SK-N-MC (cell line): ENCODE measurements at regions not wholly inside any gene's neighbourhood (a gene's known extent, or its start where the extent isn't known, plus 50 kb on each side); places are given as distances from the start of the nearest gene placed in this dataset.
"Not testable (repeated sequence)": the region's sequence is repeated elsewhere in the genome, so short reads cannot be mapped to it uniquely, and the experiment has no call there.

Experiments
- DNase-seq: peaks from one replicate; pipeline ENCODE4 v3.0.0-alpha.2; 2011; ENCODE audit warnings: low read depth, low spot score
- H3K27ac ChIP-seq: fragments of 200-600 bp; sonication (generic); 2 replicates; pipeline ENCODE4 v1.5.1; 2016; ENCODE audit warnings: mixed run types
- H3K36me3 ChIP-seq: fragments of 200-600 bp; sonication (generic); 2 replicates; pipeline ENCODE4 v1.6.1; 2017; ENCODE audit warnings: antibody characterized with exemption, low read length, mixed read lengths; ENCODE audit not compliant: insufficient read depth
- H3K4me3 ChIP-seq: fragments of 200-600 bp; sonication (generic); 2 replicates; pipeline ENCODE4 v1.5.1; 2016
- H3K9ac ChIP-seq: fragments of 200-600 bp; sonication (generic); 2 replicates; pipeline ENCODE4 v1.8.0; 2017; ENCODE audit warnings: mixed run types, mixed read lengths; ENCODE audit not compliant: insufficient read length
- H3K9me3 ChIP-seq: fragments of 200-600 bp; sonication (generic); 2 replicates; pipeline ENCODE4 v1.6.1; 2017; ENCODE audit warnings: low read depth, mild to moderate bottlenecking, antibody characterized with exemption, low read length, moderate library complexity, mixed read lengths
- EZH2 ChIP-seq: fragments of 200-600 bp; sonication (generic); IDR thresholded peaks from one replicate; pipeline ENCODE4 v1.6.1; 2017; ENCODE audit warnings: antibody characterized with exemption
- FOXP2 ChIP-seq: optimal IDR thresholded peaks from 2 replicates; pipeline ENCODE3; 2011; ENCODE audit warnings: mild to moderate bottlenecking, moderate library complexity; ENCODE audit not compliant: insufficient read depth; ENCODE audit errors: extremely low read length, control extremely low read depth
- POLR2AphosphoS5 ChIP-seq: IDR thresholded peaks from 2 replicates; pipeline ENCODE4 v1.6.1; 2012; ENCODE audit warnings: mild to moderate bottlenecking, low read depth, low read length, borderline replicate concordance

GRCh38 chr11:38153985-38154384, 1555.9 kb upstream of the RAG2 start:
- H3K9me3 ChIP-seq: no peaks in the 10 kb centered on the region
- no peak for DNase-seq
- no peak overlapping the region for H3K9ac ChIP-seq
- H3K27ac ChIP-seq: no peak overlapping the region
- no peaks in the 10 kb centered on the region for H3K36me3 ChIP-seq
- no peak for TF ChIP-seq POLR2AphosphoS5
- no peak for TF ChIP-seq EZH2
- TF ChIP-seq FOXP2: no peak
- no peak overlapping the region for H3K4me3 ChIP-seq

DNA sequence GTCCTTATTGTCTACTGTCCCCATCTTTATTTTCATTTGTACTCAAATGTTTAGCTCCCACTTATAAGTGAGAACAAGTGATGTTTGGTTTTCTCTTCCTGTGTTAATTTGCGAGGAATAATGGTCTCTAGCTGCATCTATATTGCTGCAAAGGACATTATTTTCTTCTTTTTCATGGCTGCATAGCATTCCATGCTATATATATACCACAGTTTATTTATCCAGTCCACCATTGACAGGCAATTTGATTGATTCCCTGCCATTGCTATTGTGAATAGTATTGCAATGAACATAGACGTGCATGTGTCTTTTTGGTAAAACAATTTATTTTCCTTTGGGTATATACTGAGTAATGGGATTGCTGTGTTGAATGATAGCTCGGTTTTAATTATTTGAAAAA, 1545.8 kb upstream of the RAG2 start:
- no peak for TF ChIP-seq POLR2AphosphoS5
- TF ChIP-seq FOXP2: no peak
- TF ChIP-seq EZH2: no peak
- Histone ChIP-seq H3K9me3 (0 out of 2 replicates have a peak, but pooled peaks cover 6% of the 10 kb centered on the region), H3K36me3 (no peaks in the 10 kb centered on the region), H3K4me3 (no peak overlapping the region), H3K27ac (no peak overlapping the region), H3K9ac (no peak overlapping the region)
- no peak for DNase-seq

- Histone ChIP-seq H3K4me3 (no peak overlapping the region), H3K36me3 (no peaks in the 10 kb centered on the region), H3K9me3 (no peaks in the 10 kb centered on the region), H3K9ac (no peak overlapping the region), H3K27ac (no peak overlapping the region)
- TF ChIP-seq POLR2AphosphoS5: no peak
- no peak for TF ChIP-seq FOXP2
- no peak for TF ChIP-seq EZH2
- DNase-seq: no peak
Measured at GRCh38 chr11:38138972-38139371, 1540.9 kb upstream of the RAG2 start.

- Histone ChIP-seq H3K4me3 (no peak overlapping the region), H3K36me3 (no peaks in the 10 kb centered on the region), H3K9ac (no peak overlapping the region), H3K9me3 (no peaks in the 10 kb centered on the region), H3K27ac (no peak overlapping the region)
- no peak for TF ChIP-seq EZH2
- no peak for TF ChIP-seq POLR2AphosphoS5
- no peak for TF ChIP-seq FOXP2
- DNase-seq: no peak
Measured at GRCh38 chr11:38136887-38137286, 1538.9 kb upstream of the RAG2 start.

GRCh38 chr11:38131535-38131934, 1533.5 kb upstream of the RAG2 start:
- no peak for TF ChIP-seq EZH2
- no peak for TF ChIP-seq FOXP2
- no peak for TF ChIP-seq POLR2AphosphoS5
- H3K9me3 ChIP-seq: no peaks in the 10 kb centered on the region
- no peaks in the 10 kb centered on the region for H3K36me3 ChIP-seq
- H3K9ac ChIP-seq: no peak overlapping the region
- H3K4me3 ChIP-seq: no peak overlapping the region
- H3K27ac ChIP-seq: peak overlapping the region; percentile 63; the same call in 1 of the 2 replicates
- peak; percentile 16 for DNase-seq

- Histone ChIP-seq H3K27ac (peak overlapping the region; percentile 63), H3K9ac (no peak overlapping the region), H3K9me3 (no peaks in the 10 kb centered on the region), H3K4me3 (no peak overlapping the region), H3K36me3 (no peaks in the 10 kb centered on the region)
- no peak for TF ChIP-seq POLR2AphosphoS5
- TF ChIP-seq FOXP2: no peak
- TF ChIP-seq EZH2: no peak
- no peak for DNase-seq
Measured at GRCh38 chr11:38130976-38131375, 1532.9 kb upstream of the RAG2 start.

DNA sequence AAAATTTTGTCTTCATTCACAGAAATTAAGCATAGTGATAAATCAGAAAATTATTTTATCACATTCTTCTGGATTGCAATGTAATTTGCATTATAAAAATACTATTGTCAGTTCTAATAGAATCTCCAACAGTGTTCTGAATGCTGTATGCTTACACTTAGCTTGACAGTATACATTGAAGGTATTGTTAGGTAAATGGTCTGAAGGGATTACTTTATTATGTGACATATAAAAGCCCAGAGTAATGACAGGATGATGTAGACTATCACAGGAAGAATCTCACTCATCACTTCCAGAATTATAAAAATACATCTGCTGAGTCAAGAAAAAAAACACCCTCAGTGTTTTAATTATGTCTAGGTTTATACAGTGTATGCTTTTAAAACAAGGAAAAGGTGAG, 1532.5 kb upstream of the RAG2 start:
- Histone ChIP-seq H3K9me3 (no peaks in the 10 kb centered on the region), H3K36me3 (no peaks in the 10 kb centered on the region), H3K27ac (peak overlapping the region; percentile 63), H3K9ac (no peak overlapping the region), H3K4me3 (no peak overlapping the region)
- TF ChIP-seq POLR2AphosphoS5 (no peak), EZH2 (no peak), FOXP2 (no peak)
- DNase-seq: no peak

GRCh38 chr11:38123673-38124072, 1525.6 kb upstream of the RAG2 start:
- Histone ChIP-seq H3K27ac (no peak overlapping the region), H3K36me3 (no peaks in the 10 kb centered on the region), H3K4me3 (no peak overlapping the region), H3K9ac (no peak overlapping the region), H3K9me3 (no peaks in the 10 kb centered on the region)
- no peak for DNase-seq
- TF ChIP-seq EZH2 (no peak), POLR2AphosphoS5 (no peak), FOXP2 (no peak)

DNA sequence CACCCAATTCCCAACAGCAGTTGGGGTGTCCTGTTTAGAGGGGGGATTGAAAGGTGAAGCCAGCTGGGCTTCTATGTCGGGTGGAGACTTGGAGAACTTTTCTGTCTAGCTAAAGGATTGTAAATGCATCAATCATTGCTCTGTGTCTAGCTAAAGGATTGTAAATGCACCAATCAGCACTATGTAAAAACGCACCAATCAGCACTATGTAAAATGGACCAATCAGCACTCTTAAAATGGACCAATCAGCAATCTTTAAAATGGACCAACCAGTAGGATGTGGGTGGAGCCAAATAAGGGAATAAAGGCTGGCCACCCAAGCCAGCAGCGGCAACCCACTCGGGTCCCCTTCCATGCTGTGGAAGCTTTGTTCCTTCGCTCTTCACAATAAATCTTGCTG, 1518.6 kb upstream of the RAG2 start:
- H3K9me3 ChIP-seq, H3K36me3 ChIP-seq, H3K9ac ChIP-seq, H3K4me3 ChIP-seq, DNase-seq, H3K27ac ChIP-seq: not testable (repeated sequence)

- not testable (repeated sequence) for DNase-seq, H3K27ac ChIP-seq, H3K4me3 ChIP-seq, H3K9ac ChIP-seq, H3K9me3 ChIP-seq, H3K36me3 ChIP-seq
Measured at GRCh38 chr11:38115381-38115780, 1517.3 kb upstream of the RAG2 start.
